ENCODE measurements at regions not wholly inside any gene's neighbourhood (a gene's known extent, or its start where the extent isn't known, plus 50 kb on each side); places are given as distances from the start of the nearest gene placed in this dataset.

- Mint-ChIP-seq H3K36me3 (ENCODE audit: low read depth) (no peaks in the 10 kb centered on the region), H3K27ac (no peak overlapping the region), H3K4me1 (no peaks in the 10 kb centered on the region), H3K9me3 (peaks cover 4% of the 10 kb centered on the region), H3K4me3 (no peak overlapping the region), H3K27me3 (no peaks in the 10 kb centered on the region)
- TF ChIP-seq CTCF (IDR thresholded peaks at IDR 0.05): no peak
- CTCF ChIA-PET: no interaction called here
- DNase-seq (no peak), ATAC-seq (ENCODE audit: low read depth) (no peak)
- POLR2A ChIA-PET: no interaction called here
- intact Hi-C loops (cut with micrococcal nuclease): no loop called here
Observed at GRCh38 chr14:86640288-86640687, 1110.3 kb downstream of the FLRT2 start.

DNA sequence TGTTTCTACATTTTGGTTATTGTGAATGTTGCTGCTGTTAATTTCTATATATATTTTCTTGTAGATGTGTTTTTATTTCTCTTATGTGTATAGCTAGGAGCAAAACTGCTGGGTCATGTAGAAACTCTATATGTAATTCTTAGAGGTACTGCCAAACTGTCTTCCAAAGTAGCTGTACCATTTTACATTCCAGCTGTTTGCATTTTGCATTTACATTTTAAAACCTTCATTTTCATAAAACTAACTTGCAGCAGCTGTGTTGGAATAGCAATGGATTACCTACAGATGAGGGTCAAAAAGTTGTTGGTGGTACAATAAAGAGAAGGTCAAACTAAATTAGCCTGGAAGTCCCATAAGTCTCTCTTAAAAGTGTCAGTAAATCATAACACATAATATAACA lies 1109.7 kb downstream of the FLRT2 start:
- ChIA-PET POLR2A (no interaction called here), CTCF (no interaction called here)
- Mint-ChIP-seq H3K4me1 (no peaks in the 10 kb centered on the region), H3K4me3 (no peak overlapping the region), H3K27me3 (no peaks in the 10 kb centered on the region), H3K36me3 (ENCODE audit: low read depth) (no peaks in the 10 kb centered on the region), H3K27ac (no peak overlapping the region), H3K9me3 (peaks cover 4% of the 10 kb centered on the region)
- DNase-seq: no peak
- TF ChIP-seq CTCF (IDR thresholded peaks at IDR 0.05): no peak
- intact Hi-C loops (cut with micrococcal nuclease): no loop called here
- ATAC-seq (ENCODE audit: low read depth): no peak

- Mint-ChIP-seq H3K4me1 (no peaks in the 10 kb centered on the region), H3K9me3 (peaks cover 4% of the 10 kb centered on the region), H3K27ac (no peak overlapping the region), H3K4me3 (no peak overlapping the region), H3K36me3 (ENCODE audit: low read depth) (no peaks in the 10 kb centered on the region), H3K27me3 (no peaks in the 10 kb centered on the region)
- ChIA-PET POLR2A (no interaction called here), CTCF (no interaction called here)
- ATAC-seq (ENCODE audit: low read depth): no peak
- intact Hi-C loops (cut with micrococcal nuclease): no loop called here
- TF ChIP-seq CTCF (IDR thresholded peaks at IDR 0.05): no peak
- DNase-seq: no peak
Observed at GRCh38 chr14:86639146-86639545, 1109.2 kb downstream of the FLRT2 start.

DNA sequence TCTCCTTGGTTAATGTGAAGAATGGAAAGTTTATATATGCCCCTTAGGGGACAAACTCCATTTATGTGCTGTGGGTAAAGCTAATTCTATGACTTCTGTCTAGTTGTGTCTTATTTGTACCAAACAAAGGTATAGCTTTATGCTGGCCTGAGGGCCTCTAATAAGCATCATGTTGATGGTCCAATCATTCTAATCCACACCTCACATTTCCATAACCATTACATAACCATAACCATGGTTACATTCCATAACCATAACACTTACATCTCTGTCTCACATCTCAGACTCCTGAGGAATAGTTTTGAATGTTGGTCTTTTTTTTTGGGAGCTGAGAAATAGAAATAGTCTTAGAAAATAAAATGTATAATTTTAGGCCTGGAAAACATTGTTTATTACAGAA lies 1097.1 kb downstream of the FLRT2 start:
- no peaks in the 10 kb centered on the region for H3K36me3 Mint-ChIP-seq (ENCODE audit: low read depth)
- H3K9me3 Mint-ChIP-seq: peaks cover 9% of the 10 kb centered on the region
- DNase-seq (no peak), ATAC-seq (ENCODE audit: low read depth) (no peak)
- H3K4me3 Mint-ChIP-seq: no peak overlapping the region
- H3K4me1 Mint-ChIP-seq: no peaks in the 10 kb centered on the region
- no peak for TF ChIP-seq CTCF (IDR thresholded peaks at IDR 0.05)
- H3K27ac Mint-ChIP-seq: no peak overlapping the region
- POLR2A ChIA-PET: no interaction called here
- H3K27me3 Mint-ChIP-seq: no peaks in the 10 kb centered on the region
- intact Hi-C loops (cut with micrococcal nuclease): no loop called here
- CTCF ChIA-PET: no interaction called here

DNA sequence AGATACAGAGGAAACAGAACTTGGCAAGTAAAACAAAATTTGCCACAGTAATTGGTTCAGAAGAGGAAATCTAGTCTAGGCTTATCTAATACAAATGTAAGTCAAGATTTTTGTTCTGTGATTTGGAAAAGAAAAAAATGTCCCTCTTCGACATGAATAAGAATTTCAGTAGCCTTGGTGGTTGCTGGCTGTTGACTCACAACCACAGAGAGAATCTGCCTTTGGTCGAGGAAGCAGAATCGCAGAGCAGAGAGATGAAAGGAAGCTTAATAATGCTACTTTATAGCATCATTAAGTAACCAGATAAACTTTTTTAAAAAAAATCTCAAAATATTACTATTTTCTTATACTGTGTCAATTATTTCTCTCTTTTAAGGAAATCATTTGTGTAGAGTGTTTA lies 1096.6 kb downstream of the FLRT2 start:
- Mint-ChIP-seq H3K4me3 (no peak overlapping the region), H3K9me3 (peaks cover 12% of the 10 kb centered on the region), H3K27me3 (no peaks in the 10 kb centered on the region), H3K4me1 (no peaks in the 10 kb centered on the region), H3K36me3 (ENCODE audit: low read depth) (no peaks in the 10 kb centered on the region), H3K27ac (no peak overlapping the region)
- intact Hi-C loops (cut with micrococcal nuclease): no loop called here
- ATAC-seq (ENCODE audit: low read depth) (no peak), DNase-seq (no peak)
- POLR2A ChIA-PET: no interaction called here
- TF ChIP-seq CTCF (IDR thresholded peaks at IDR 0.05): no peak
- CTCF ChIA-PET: no interaction called here
